ENCODE measurements at regions not wholly inside any gene's neighbourhood (a gene's known extent, or its start where the extent isn't known, plus 50 kb on each side); places are given as distances from the start of the nearest gene placed in this dataset.
"Not testable (repeated sequence)": the region's sequence is repeated elsewhere in the genome, so short reads cannot be mapped to it uniquely, and the experiment has no call there.

DNA sequence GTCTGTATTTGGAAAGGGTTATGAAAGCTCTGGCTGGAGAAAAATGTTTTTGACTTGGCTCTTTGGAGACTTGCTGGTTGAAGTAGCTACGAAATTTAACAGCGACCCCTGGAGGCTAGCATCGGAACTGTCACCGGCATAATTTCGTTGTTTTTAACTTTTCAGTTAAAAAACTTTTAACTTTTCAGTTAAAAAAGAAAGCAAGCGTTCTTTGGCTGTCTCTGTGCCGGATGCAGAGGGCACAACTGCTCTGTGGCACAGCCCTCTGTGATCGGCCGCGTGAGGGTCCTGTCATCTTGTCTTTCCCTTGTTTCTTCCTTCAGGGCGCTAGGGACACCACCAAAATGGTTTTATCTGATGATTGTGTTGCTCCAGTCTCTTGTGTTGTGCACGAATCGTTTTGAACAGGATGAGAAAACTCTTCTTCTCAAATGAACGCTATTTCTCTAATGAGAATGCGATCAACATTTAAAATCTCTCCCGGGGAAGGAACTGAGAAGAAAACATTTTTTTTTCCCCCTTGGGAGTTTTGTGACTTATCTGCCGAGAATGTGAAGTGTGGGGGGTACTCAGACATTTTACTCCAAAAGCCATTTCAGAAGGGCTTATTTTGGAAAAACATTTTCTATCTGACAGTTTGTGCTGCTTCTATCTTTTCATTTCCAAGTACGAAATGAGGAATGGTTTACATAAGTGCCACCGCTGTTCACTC lies 57.1 kb downstream of the ADCYAP1 start:
- DNase-seq (ENCODE audit: low read depth) = peak; percentile 18

GRCh38 chr18:963276-963675 lies 58.6 kb downstream of the ADCYAP1 start:
- DNase-seq (ENCODE audit: low read depth) = no peak

DNA sequence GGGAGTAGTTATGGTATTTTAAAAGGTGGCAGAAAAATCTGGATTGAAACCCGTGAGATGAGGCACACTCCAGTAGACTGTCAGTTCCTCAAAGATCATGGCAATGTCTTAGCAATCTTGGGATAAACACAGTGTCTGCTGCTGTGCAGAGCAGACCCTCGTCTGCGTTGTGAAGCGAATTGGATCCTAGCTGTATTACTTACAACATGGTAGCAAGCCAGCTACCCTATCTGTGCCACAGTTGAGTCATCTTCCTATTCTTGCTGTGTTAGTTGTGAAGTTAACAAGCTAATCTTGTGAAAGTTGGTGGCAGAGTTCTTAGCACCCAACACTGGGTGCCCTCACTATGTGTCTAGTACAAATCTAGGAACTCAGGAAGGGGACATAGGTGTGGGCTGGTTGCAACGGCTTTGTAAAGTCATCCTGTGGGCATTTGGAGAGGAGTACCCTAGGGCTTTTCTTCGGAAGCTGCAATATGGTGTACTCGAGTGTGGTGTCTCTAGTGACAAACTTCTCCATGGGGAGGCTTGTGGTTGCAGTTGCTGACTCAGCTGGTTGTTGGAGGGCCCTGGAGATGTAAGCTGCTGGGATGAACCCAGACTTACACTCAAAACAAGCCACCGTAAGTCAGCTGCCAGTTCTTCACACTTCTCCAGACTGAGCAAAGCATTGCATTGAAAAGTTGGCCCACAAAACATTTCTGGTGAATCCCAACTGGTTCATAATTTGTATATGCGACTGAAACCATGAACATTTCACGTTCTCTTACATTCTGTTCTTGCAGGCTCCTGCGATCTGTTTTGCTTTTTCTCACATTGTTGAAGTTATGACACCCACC lies 61.5 kb downstream of the ADCYAP1 start:
- DNase-seq (ENCODE audit: low read depth) = no peak

DNA sequence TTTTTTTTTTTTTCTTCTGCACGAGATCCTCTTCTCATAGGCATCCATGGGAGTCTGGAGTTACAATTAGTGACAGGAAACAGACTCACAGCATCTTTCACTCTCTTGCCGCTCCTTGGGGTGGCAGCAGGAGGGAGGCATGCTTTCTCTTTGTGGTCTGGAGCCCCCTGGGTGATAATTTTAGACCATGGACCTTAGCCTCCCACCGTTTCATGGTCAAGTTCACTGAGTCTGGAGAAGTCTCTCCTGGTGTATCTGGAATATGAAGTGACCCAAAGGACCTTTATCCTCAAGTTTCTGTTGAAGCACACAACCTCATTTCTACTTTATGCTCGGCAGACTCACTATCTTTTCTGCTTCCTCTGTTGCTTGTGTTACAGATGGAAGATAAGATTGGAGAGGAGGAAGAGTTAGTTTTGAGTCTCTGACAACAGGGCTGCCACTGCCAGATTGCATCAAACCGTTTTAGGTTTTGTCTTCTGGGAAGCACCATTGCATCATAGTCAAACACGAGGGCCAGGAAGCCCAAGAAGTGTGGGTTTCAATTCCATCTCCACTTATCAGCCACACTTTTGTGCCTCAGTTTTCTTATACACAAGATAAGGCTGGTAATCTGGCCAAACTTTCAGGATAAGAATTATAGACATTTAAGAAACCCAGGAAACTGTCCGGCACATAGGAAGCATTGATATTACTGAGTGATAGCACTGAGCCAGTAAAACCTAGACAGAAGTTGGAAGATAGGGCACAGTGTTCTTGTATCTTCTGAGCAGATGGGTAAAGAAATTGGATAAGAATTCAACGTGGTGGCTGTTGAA lies 62.3 kb downstream of the ADCYAP1 start:
- DNase-seq (ENCODE audit: low read depth) = no peak

GRCh38 chr18:968910-969309 lies 64.2 kb downstream of the ADCYAP1 start:
- not testable (repeated sequence) for DNase-seq (ENCODE audit: low read depth)

GRCh38 chr18:969311-969710 lies 64.6 kb downstream of the ADCYAP1 start:
- DNase-seq (ENCODE audit: low read depth) = not testable (repeated sequence)

DNA sequence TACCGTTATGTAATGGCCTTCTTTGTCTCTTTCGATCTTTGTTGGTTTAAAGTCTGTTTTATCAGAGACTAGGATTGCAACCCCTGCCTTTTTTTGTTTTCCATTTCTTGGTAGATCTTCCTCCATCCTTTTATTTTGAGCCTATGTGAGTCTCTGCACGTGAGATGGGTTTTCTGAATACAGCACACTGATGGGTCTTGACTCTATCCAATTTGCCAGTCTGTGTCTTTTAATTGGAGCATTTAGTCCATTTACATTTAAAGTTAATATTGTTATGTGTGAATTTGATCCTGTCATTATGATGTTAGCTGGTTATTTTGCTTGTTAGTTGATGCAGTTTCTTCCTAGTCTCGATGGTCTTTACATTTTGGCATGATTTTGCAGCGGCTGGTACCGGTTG lies 69.9 kb downstream of the ADCYAP1 start:
- not testable (repeated sequence) for DNase-seq (ENCODE audit: low read depth)

DNA sequence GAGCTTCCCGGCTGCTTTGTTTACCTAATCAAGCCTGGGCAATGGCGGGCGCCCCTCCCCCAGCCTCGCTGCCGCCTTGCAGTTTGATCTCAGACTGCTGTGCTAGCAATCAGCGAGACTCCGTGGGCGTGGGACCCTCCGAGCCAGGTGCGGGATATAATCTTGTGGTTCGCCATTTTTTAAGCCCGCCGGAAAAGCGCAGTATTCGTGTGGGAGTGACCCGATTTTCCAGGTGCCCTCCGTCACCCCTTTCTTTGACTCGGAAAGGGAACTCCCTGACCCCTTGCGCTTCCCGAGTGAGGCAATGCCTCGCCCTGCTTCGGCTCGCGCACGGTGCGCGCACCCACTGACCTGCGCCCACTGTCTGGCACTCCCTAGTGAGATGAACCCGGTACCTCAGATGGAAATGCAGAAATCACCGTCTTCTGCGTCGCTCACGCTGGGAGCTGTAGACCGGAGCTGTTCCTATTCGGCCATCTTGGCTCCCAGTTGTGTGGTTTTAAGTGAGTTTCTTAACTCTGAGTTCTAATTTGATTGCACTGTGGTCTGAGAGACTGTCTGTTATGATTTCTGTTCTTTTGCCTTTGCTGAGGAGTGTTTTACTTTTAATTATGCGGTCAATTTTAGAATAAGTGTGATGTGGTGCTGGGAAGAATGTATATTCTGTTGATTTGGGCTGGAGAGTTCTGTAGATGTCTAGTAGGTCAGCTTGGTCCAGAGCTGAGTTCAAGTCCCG lies 71.9 kb downstream of the ADCYAP1 start:
- DNase-seq (ENCODE audit: low read depth) = not testable (repeated sequence)

GRCh38 chr18:977327-977726 lies 72.7 kb downstream of the ADCYAP1 start:
- DNase-seq (ENCODE audit: low read depth) = not testable (repeated sequence)

DNA sequence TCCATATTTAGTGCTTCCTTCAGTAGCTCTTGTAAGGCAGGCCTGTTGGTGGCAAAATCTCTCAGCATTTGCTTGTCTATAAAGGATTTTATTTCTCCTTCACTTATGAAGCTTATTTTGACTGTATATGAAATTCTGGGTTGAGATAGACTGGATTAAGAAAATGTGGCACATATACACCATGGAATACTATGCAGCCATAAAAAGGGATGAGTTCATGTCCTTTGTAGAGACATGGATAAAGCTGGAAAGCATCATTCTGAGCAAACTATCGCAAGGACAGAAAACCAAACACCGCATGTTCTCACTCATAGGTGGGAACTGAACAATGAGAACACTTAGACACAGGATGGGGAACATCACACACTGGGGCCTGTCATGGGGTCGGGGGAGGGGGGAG lies 73.1 kb downstream of the ADCYAP1 start:
- DNase-seq (ENCODE audit: low read depth) = not testable (repeated sequence)

DNA sequence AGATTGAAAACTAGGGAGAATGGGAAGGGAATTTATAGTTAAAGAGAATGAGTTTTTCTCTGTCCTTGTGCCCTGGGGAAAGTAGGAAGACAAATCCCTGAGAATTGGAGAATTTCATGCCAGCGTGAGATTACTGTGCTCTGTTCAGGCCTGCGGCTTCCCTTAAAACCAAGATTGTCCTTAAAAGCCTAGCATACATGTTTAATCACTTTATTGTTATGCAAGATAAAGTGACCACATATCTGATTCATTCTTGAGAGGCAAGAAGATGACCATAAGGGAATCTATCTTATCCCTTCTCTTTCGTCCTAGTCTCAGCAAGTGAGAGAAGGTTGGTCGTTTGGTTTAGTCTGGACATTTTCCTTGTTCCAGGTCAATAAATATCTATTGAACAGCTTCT lies 75.9 kb downstream of the ADCYAP1 start:
- no peak for DNase-seq (ENCODE audit: low read depth)

DNA sequence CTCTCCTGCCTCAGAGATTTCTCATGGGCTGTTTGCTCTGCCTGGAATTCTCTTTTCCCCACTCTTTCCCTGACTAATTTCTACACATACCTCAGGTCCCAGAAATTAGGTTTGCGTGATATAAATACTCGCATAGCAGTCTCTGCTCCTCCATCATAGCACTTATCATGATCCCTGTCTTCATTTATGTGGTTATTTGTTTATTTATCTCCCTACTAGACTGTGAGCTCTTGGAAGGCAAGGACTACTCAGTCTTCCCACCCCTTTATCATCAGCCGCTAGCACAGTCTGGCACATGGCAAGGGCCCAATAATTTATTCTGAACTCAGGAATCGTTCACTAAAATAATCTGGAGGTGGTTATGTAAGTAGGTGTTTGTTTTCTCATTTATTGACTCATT lies 79.3 kb downstream of the ADCYAP1 start:
- DNase-seq (ENCODE audit: low read depth) = no peak

DNA sequence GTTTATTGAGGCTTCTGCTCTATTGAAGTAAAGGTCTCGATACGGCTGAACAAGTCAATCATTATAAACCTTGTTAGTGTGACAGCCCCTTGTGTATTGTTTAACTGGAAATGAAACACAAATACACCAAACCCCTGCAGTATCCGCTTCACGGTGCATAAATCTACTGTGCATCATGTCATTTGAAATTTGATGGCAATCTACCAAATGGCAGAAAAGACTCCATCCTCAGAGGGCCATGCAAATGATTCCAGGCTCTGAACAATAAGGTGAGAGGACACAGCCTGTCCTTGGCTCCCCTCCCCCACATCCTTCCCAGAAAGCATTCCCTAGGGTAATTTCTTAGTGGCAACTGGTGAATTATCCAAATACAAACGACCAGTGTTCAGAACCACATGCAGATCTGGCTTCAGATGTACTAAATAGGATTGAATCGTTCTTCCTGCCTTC lies 80.6 kb downstream of the ADCYAP1 start:
- no peak for DNase-seq (ENCODE audit: low read depth)

DNA sequence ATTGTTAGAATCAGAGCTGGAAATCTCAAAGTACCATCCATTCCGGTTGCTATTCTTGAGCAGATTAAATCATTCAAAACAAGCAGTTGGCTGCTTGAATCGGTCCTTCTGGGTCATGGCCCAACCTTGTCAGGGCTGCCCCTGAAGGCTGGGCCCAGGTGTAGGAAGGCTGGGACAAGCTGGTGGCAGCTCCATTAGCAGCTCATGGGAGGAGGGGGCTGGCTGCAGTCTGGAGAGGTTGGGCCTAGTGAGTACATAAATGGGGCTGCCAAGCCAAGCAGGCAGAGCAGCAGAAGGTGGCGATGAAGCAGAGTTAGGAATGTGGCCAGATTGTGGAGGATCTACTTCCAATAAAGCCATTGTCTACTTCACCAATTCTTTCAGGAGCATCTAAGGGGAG lies 81.4 kb downstream of the ADCYAP1 start:
- DNase-seq (ENCODE audit: low read depth) = no peak

GRCh38 chr18:986552-986951 lies 81.9 kb downstream of the ADCYAP1 start:
- DNase-seq (ENCODE audit: low read depth) = no peak

DNA sequence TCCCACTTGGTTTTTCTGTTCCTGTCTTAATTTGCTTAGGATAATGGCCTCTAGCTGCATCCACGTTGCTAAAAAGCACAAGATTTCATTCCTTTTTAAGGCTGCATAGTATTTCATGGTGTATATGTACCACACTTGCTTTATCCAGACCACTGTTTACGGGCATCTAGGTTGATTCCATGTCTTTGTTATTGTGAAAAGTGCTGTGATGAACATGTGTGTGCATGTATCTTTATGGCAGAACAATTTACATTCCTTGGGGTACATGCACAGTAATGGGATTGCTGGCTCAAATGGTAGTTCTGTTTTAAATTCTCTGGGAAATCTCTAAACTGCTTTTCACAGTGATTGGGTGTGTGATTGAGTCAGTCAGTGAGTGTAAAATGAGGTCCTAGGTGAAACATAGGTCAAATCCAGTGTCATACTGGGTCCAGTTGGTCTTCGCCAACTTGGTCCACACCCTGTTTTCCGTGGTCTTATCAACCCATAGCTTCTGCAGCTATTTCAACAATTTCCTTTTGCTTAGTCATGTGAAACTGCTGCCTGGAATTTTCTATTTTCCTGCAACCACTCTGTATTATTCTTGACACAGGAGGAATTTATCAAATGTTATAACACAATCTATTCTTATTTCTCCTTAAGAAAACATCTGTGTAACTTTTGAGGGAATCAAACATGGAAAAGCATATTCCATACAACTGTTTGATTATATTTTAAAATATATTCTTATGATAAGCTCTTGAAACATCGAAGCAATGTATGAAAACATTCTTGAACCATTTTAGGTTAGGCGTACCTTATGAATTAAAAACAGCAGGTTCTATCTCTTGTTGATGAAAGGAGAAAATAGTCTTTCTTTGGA lies 82.9 kb downstream of the ADCYAP1 start:
- no peak for DNase-seq (ENCODE audit: low read depth)

DNA sequence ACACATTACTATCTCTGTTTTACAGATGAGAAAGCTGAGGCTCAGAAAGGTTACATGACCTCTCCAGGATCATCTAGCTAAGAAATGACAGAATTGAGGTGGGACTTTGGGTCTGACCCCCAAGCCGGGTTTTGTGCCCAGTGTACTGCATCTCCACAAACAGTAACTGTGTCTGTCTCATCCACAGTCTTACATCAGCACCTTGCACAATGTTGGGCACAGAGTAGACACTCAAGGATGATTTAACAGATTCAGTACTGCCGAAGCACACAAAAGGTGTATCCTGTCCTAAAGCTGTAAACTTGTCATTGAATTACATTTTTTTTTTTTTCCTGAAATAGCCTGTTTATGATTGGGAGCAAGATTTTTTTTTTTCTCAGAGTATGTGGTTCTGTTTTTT lies 84.8 kb downstream of the ADCYAP1 start:
- no peak for DNase-seq (ENCODE audit: low read depth)

- no peak for DNase-seq (ENCODE audit: low read depth)
Measured at GRCh38 chr18:990197-990596, 85.5 kb downstream of the ADCYAP1 start.

DNA sequence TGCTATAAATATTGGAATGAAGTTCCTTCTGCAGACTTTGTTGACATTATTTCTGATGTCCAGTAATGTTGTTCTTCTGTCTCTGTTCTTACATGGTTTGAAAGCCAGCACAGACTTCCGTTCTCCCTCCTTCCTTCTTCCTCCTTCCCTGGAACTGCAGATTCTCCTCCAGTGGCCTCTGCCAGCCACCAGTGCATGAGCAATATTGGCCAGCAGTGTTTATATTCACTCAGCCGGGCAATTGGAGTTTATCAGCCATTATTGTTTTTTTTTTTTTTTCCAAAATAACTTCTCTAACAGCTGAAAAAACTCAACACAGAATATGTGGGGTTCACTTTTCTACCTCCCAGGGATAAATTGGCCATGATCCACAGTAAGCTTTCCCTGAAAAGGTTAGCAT lies 86.8 kb downstream of the ADCYAP1 start:
- DNase-seq (ENCODE audit: low read depth) = no peak

- no peak for DNase-seq (ENCODE audit: low read depth)
Measured at GRCh38 chr18:993560-993959, 88.9 kb downstream of the ADCYAP1 start.

Measured in LHCN-M2 (cell line).